Activated CD8-positive, alpha-beta T cell treated with anti-CD3 and anti-CD28 coated beads for 36 hours (primary cell): ENCODE measurements at regions not wholly inside any gene's neighbourhood (a gene's known extent, or its start where the extent isn't known, plus 50 kb on each side); places are given as distances from the start of the nearest gene placed in this dataset.

Source experiments
- ATAC-seq: fragments of 200-7000 bp; cut with Tn5 transposase; one replicate; pipeline ENCODE4 v1.10.0; 2021; ENCODE audit warnings: mild to moderate bottlenecking, moderate library complexity
- CTCF ChIA-PET: fragments of 350-600 bp; sonication (Branson Sonifier 250); formaldehyde crosslinking; loops from one replicate; lab custom pipeline; 2021; ENCODE audit warnings: antibody characterized with exemption; lab: Charles Lee
- POLR2A ChIA-PET: fragments of 350-600 bp; sonication (Branson Sonifier 250); formaldehyde crosslinking; loops from one replicate; lab custom pipeline; 2021; ENCODE audit warnings: antibody characterized with exemption; lab: Charles Lee
- DNase-seq: peaks from one replicate; pipeline ENCODE4 v3.0.0-alpha.2; 2020
- H3K27ac Mint-ChIP-seq: one replicate; pipeline ENCODE4 v1.8.0; 2021; ENCODE audit warnings: mild to moderate bottlenecking, mixed read lengths
- H3K27me3 Mint-ChIP-seq: one replicate; pipeline ENCODE4 v1.8.0; 2021; ENCODE audit warnings: mixed read lengths
- H3K36me3 Mint-ChIP-seq: one replicate; pipeline ENCODE4 v1.8.0; 2021; ENCODE audit warnings: low read depth, mixed read lengths
- H3K4me1 Mint-ChIP-seq: one replicate; pipeline ENCODE4 v1.8.0; 2021; ENCODE audit warnings: low read depth, mixed read lengths
- H3K4me3 Mint-ChIP-seq: one replicate; pipeline ENCODE4 v1.8.0; 2021; ENCODE audit warnings: mild to moderate bottlenecking, moderate library complexity, mixed read lengths
- H3K9me3 Mint-ChIP-seq: one replicate; pipeline ENCODE4 v1.8.0; 2021; ENCODE audit warnings: mixed read lengths
- intact Hi-C: fragments of 100-400 bp; cut with micrococcal nuclease; formaldehyde crosslinking; loops from one replicate; pipeline ENCODE4 v1.10.0; 2022
- TF ChIP-seq, protein P1 (sequence below): fragments of 200-600 bp; IDR thresholded peaks from one replicate; pipeline ENCODE4 v1.8.0; 2022; ENCODE audit warnings: antibody characterized with exemption, mild to moderate bottlenecking

DNA sequence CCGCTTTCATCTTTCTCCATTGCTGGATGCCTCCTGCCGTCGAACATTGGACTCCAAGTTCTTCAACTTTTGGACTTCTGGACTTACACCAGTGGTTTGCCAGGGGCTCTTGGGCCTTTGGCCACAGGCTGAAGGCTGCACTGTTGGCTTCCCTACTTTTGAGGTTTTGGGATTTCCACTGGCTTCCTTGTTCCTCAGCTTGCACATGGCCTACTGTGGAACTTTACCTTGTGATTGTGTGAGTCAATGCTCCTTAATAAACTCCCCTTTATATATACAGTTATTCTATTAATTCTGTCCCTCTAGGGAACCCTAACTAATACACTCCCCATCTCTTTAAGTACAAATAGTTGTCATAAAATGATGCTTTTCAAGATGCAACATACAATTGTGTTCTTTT, 595.3 kb downstream of the ARAP2 start:
- Mint-ChIP-seq H3K9me3 (peaks cover 2% of the 10 kb centered on the region), H3K4me3 (no peak overlapping the region), H3K27me3 (no peaks in the 10 kb centered on the region), H3K27ac (no peak overlapping the region), H3K36me3 (no peaks in the 10 kb centered on the region), H3K4me1 (no peaks in the 10 kb centered on the region)
- intact Hi-C loops = no loop called here
- ATAC-seq (no peak), DNase-seq (no peak)
- ChIA-PET CTCF (no interaction called here), POLR2A (no interaction called here)
- TF ChIP-seq, protein P1, sequence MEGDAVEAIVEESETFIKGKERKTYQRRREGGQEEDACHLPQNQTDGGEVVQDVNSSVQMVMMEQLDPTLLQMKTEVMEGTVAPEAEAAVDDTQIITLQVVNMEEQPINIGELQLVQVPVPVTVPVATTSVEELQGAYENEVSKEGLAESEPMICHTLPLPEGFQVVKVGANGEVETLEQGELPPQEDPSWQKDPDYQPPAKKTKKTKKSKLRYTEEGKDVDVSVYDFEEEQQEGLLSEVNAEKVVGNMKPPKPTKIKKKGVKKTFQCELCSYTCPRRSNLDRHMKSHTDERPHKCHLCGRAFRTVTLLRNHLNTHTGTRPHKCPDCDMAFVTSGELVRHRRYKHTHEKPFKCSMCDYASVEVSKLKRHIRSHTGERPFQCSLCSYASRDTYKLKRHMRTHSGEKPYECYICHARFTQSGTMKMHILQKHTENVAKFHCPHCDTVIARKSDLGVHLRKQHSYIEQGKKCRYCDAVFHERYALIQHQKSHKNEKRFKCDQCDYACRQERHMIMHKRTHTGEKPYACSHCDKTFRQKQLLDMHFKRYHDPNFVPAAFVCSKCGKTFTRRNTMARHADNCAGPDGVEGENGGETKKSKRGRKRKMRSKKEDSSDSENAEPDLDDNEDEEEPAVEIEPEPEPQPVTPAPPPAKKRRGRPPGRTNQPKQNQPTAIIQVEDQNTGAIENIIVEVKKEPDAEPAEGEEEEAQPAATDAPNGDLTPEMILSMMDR = no peak

DNA sequence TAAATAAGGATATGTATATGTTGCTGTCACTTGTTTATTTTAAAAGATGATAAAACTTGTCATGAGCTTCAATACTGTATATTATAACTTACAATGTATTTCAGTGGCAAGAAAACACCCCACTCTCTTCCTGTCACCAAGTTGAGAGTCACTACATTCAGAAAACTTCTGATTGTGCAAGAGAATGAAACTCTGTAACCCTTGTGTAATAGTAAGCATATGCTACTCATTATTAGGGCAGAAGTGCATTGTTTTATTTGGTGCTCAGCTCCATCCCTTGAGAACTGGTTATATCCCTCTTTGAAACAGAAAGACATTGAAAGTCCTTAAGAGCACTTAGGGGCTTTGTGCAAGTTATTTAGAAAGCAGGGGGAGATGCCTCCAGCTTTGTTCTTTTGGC, 594.5 kb downstream of the ARAP2 start:
- no peak for ATAC-seq
- no peaks in the 10 kb centered on the region for H3K36me3 Mint-ChIP-seq
- H3K27ac Mint-ChIP-seq = no peak overlapping the region
- no peaks in the 10 kb centered on the region for H3K4me1 Mint-ChIP-seq
- intact Hi-C loops = no loop called here
- no peak for DNase-seq
- ChIA-PET POLR2A (no interaction called here), CTCF (no interaction called here)
- no peak overlapping the region for H3K4me3 Mint-ChIP-seq
- no peaks in the 10 kb centered on the region for H3K27me3 Mint-ChIP-seq
- peaks cover 2% of the 10 kb centered on the region for H3K9me3 Mint-ChIP-seq
- TF ChIP-seq, protein P1 = no peak

DNA sequence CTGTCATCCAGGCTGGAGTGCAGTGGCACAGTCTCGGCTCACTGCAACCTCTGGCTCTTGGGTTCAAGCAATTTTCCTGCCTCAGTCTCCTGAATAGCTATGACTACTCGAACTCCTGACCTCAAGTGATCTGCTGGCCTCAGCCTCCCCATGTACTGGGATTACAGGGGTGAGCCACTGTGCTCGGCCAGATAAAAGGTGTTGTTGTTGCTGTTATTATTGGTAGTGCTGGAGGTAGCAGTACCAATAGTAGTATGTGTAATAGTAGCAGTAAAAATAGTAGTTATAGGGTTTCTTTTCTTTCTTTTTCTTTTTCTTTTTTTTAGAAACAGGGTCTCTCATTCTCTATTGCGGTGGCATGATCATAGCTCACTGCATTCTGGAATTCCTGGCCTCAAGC, 592.1 kb downstream of the ARAP2 start:
- ATAC-seq (no peak), DNase-seq (no peak)
- POLR2A ChIA-PET = interaction anchor here (0.6 kb wide), 1 partner anchor 852 kb away, joined by 3 read pairs; no protein-coding TSS in a partner anchor
- H3K4me1 Mint-ChIP-seq = no peaks in the 10 kb centered on the region
- CTCF ChIA-PET = no interaction called here
- H3K4me3 Mint-ChIP-seq = no peak overlapping the region
- no peak overlapping the region for H3K27ac Mint-ChIP-seq
- H3K9me3 Mint-ChIP-seq = peaks cover 2% of the 10 kb centered on the region
- TF ChIP-seq, protein P1 = no peak
- H3K27me3 Mint-ChIP-seq = no peaks in the 10 kb centered on the region
- intact Hi-C loops = no loop called here
- H3K36me3 Mint-ChIP-seq = no peaks in the 10 kb centered on the region

DNA sequence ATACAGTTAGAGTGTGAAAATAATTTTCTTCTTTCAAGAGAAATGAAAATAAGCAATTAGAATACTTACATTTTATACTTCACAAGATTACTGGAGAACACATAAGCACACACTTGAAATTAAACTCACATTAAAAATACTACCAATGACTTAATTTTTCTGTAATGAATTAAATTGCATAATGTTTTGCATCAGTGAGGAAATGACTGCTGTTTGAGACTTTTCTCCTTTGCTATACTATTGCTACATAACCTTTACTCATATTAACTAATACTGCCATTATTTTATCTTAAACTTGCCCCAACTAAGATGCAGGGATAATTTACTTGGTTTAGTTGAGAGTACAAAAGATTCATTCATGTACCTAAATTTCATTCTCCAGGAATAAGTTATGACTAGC, 590.9 kb downstream of the ARAP2 start:
- Mint-ChIP-seq H3K36me3 (no peaks in the 10 kb centered on the region), H3K27me3 (no peaks in the 10 kb centered on the region), H3K9me3 (peaks cover 3% of the 10 kb centered on the region), H3K27ac (no peak overlapping the region), H3K4me3 (no peak overlapping the region), H3K4me1 (no peaks in the 10 kb centered on the region)
- no peak for DNase-seq
- TF ChIP-seq, protein P1 = no peak
- no peak for ATAC-seq
- POLR2A ChIA-PET = no interaction called here
- CTCF ChIA-PET = no interaction called here
- intact Hi-C loops = no loop called here

DNA sequence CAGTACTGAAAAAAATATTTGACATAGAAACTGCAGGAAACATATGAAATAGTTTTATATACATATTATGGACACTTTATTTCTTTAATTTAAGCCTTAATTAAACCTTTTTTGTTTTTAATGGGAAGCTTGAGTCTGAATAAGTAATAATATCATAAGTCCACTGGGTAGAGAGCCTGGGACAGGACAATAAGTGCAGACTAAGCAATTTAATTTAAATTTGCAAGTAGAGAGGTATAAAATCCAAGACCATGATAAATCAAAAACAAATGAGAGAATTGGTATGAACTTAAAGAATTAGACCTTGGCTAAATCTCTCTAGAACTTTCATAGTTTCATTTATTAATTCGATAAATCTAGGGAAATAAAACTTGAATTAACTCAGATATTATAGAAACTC, 571.2 kb downstream of the ARAP2 start:
- ATAC-seq (no peak), DNase-seq (no peak)
- no peaks in the 10 kb centered on the region for H3K27me3 Mint-ChIP-seq
- intact Hi-C loops = no loop called here
- H3K4me3 Mint-ChIP-seq = no peak overlapping the region
- peaks cover 2% of the 10 kb centered on the region for H3K9me3 Mint-ChIP-seq
- H3K36me3 Mint-ChIP-seq = no peaks in the 10 kb centered on the region
- CTCF ChIA-PET = no interaction called here
- POLR2A ChIA-PET = no interaction called here
- H3K27ac Mint-ChIP-seq = no peak overlapping the region
- TF ChIP-seq, protein P1 = no peak
- no peaks in the 10 kb centered on the region for H3K4me1 Mint-ChIP-seq
